Suppressor macrophage treated with lipopolysaccharide for 4 hours (primary cell): ENCODE measurements at regions not wholly inside any gene's neighbourhood (a gene's known extent, or its start where the extent isn't known, plus 50 kb on each side); places are given as distances from the start of the nearest gene placed in this dataset.

Source experiments
- DNase-seq: peaks from one replicate; pipeline ENCODE4 v3.0.0-alpha.2; 2020

- no peak for DNase-seq
Measured at GRCh38 chr15:39365873-39366272, 215.0 kb upstream of the THBS1 start.

- DNase-seq = no peak
Measured at GRCh38 chr15:39367596-39367995, 213.3 kb upstream of the THBS1 start.

- no peak for DNase-seq
Measured at GRCh38 chr15:39369768-39370167, 211.1 kb upstream of the THBS1 start.

- peak; percentile 82 for DNase-seq
Measured at GRCh38 chr15:39376371-39376909, 204.4 kb upstream of the THBS1 start.

- peak; percentile 75 for DNase-seq
Measured at GRCh38 chr15:39381517-39381916, 199.4 kb upstream of the THBS1 start.

GRCh38 chr15:39388118-39388517, 192.8 kb upstream of the THBS1 start:
- peak; percentile 78 for DNase-seq

- DNase-seq = peak; percentile 83
Measured at GRCh38 chr15:39391230-39391629, 189.6 kb upstream of the THBS1 start.

- no peak for DNase-seq
Measured at GRCh38 chr15:39392469-39393047, 188.3 kb upstream of the THBS1 start.

- no peak for DNase-seq
Measured at GRCh38 chr15:39393575-39394335, 187.1 kb upstream of the THBS1 start.

- DNase-seq = no peak
Measured at GRCh38 chr15:39394496-39394895, 186.4 kb upstream of the THBS1 start.

- DNase-seq = peak; percentile 97
Measured at GRCh38 chr15:39396979-39397615, 183.8 kb upstream of the THBS1 start.

GRCh38 chr15:39397883-39398282, 183.0 kb upstream of the THBS1 start:
- DNase-seq = no peak

- no peak for DNase-seq
Measured at GRCh38 chr15:39399600-39399999, 181.3 kb upstream of the THBS1 start.

GRCh38 chr15:39400002-39400401, 180.9 kb upstream of the THBS1 start:
- DNase-seq = no peak

GRCh38 chr15:39400821-39401550, 179.9 kb upstream of the THBS1 start:
- DNase-seq = peak; percentile 60

- DNase-seq = no peak
Measured at GRCh38 chr15:39403640-39404117, 177.2 kb upstream of the THBS1 start.

GRCh38 chr15:39404767-39405181, 176.1 kb upstream of the THBS1 start:
- DNase-seq = peak; percentile 76

- DNase-seq = no peak
Measured at GRCh38 chr15:39406485-39406884, 174.4 kb upstream of the THBS1 start.

GRCh38 chr15:39407116-39407515, 173.8 kb upstream of the THBS1 start:
- DNase-seq = peak; percentile 41

- DNase-seq = no peak
Measured at GRCh38 chr15:39409876-39410530, 170.9 kb upstream of the THBS1 start.

GRCh38 chr15:39411102-39411989, 169.5 kb upstream of the THBS1 start:
- DNase-seq = peak; percentile 35
